ENCODE measurements at regions not wholly inside any gene's neighbourhood (a gene's known extent, or its start where the extent isn't known, plus 50 kb on each side); places are given as distances from the start of the nearest gene placed in this dataset.

GRCh38 chr5:174831031-174831660 is 106.8 kb downstream of the MSX2 start:
- no peak overlapping the region for H3K27ac ChIP-seq
- no peaks in the 10 kb centered on the region for H3K9me3 ChIP-seq
- DNase-seq, result no peak
- no peaks in the 10 kb centered on the region for H3K27me3 ChIP-seq
- no peaks in the 10 kb centered on the region for H3K4me1 ChIP-seq
- no peak overlapping the region for H3K4me3 ChIP-seq
- TF ChIP-seq CTCF (IDR thresholded peaks at IDR 0.05), result no peak
- no peak for TF ChIP-seq POLR2A (IDR thresholded peaks at IDR 0.05)
- H3K36me3 ChIP-seq, result no peaks in the 10 kb centered on the region

GRCh38 chr5:174829511-174829864 is 105.1 kb downstream of the MSX2 start:
- no peaks in the 10 kb centered on the region for H3K4me1 ChIP-seq
- DNase-seq, result no peak
- H3K36me3 ChIP-seq, result no peaks in the 10 kb centered on the region
- no peak for TF ChIP-seq POLR2A (IDR thresholded peaks at IDR 0.05)
- no peak for TF ChIP-seq CTCF (IDR thresholded peaks at IDR 0.05)
- H3K9me3 ChIP-seq, result no peaks in the 10 kb centered on the region
- H3K27me3 ChIP-seq, result no peaks in the 10 kb centered on the region
- H3K4me3 ChIP-seq, result no peak overlapping the region
- no peak overlapping the region for H3K27ac ChIP-seq

GRCh38 chr5:174828804-174829510 is 104.6 kb downstream of the MSX2 start:
- no peaks in the 10 kb centered on the region for H3K4me1 ChIP-seq
- H3K27me3 ChIP-seq, result no peaks in the 10 kb centered on the region
- no peak overlapping the region for H3K4me3 ChIP-seq
- no peak overlapping the region for H3K27ac ChIP-seq
- no peak for DNase-seq
- TF ChIP-seq CTCF (IDR thresholded peaks at IDR 0.05) (no peak), POLR2A (IDR thresholded peaks at IDR 0.05) (no peak)
- no peaks in the 10 kb centered on the region for H3K9me3 ChIP-seq
- no peaks in the 10 kb centered on the region for H3K36me3 ChIP-seq

GRCh38 chr5:174827558-174827957 is 103.2 kb downstream of the MSX2 start:
- H3K4me1 ChIP-seq, result no peaks in the 10 kb centered on the region
- H3K9me3 ChIP-seq, result no peaks in the 10 kb centered on the region
- no peak overlapping the region for H3K4me3 ChIP-seq
- TF ChIP-seq POLR2A (IDR thresholded peaks at IDR 0.05) (no peak), CTCF (IDR thresholded peaks at IDR 0.05) (no peak)
- no peak overlapping the region for H3K27ac ChIP-seq
- no peak for DNase-seq
- no peaks in the 10 kb centered on the region for H3K27me3 ChIP-seq
- no peaks in the 10 kb centered on the region for H3K36me3 ChIP-seq

GRCh38 chr5:174825587-174825986 is 101.2 kb downstream of the MSX2 start:
- Histone ChIP-seq H3K27me3 (no peaks in the 10 kb centered on the region), H3K9me3 (no peaks in the 10 kb centered on the region), H3K4me1 (no peaks in the 10 kb centered on the region), H3K36me3 (no peaks in the 10 kb centered on the region), H3K4me3 (no peak overlapping the region), H3K27ac (no peak overlapping the region)
- TF ChIP-seq CTCF (IDR thresholded peaks at IDR 0.05) (no peak), POLR2A (IDR thresholded peaks at IDR 0.05) (no peak)
- DNase-seq, result no peak

Data from Peyer's patch (tissue), 4 donors.